Adrenal gland (tissue), 5 donors: ENCODE measurements at regions not wholly inside any gene's neighbourhood (a gene's known extent, or its start where the extent isn't known, plus 50 kb on each side); places are given as distances from the start of the nearest gene placed in this dataset.

Source experiments
- CTCF ChIP-seq, 6 experiments: fragments of 450-650 bp in 4 of 6; fragments of 200-600 bp in 2 of 6; sonication (generic) in 1 of 6; IDR thresholded peaks; 1 replicate in 5 of 6; 2 replicates in 1 of 6; pipeline versions ENCODE4 v1.5.1 to v1.8.0; 2016 to 2021; ENCODE audit warnings: antibody characterized with exemption in 6 of 6, mild to moderate bottlenecking in 2 of 6, moderate library complexity in 1 of 6
- POLR2A ChIP-seq, 2 donors: fragments of 450-650 bp; IDR thresholded peaks; one replicate each; pipeline ENCODE4 v1.6.1; 2017; ENCODE audit warnings: antibody characterized with exemption in 2 of 2, mild to moderate bottlenecking in 2 of 2, moderate library complexity in 1 of 2
- donor health status: DM: no; HTN: no; CAD: no.

GRCh38 chr5:90131383-90132133 lies 278.0 kb downstream of the CETN3 start:
- TF ChIP-seq CTCF (IDR thresholded peaks at IDR 0.05): no peak
- TF ChIP-seq POLR2A (IDR thresholded peaks at IDR 0.05): no peak
